ENCODE measurements at regions not wholly inside any gene's neighbourhood (a gene's known extent, or its start where the extent isn't known, plus 50 kb on each side); places are given as distances from the start of the nearest gene placed in this dataset.

- H3K27me3 ChIP-seq, result no peaks in the 10 kb centered on the region
- no peaks in the 10 kb centered on the region for H3K9me3 ChIP-seq
- no peaks in the 10 kb centered on the region for H3K4me1 ChIP-seq
- no peak for TF ChIP-seq CTCF (IDR thresholded peaks at IDR 0.05)
- no peak overlapping the region for H3K4me3 ChIP-seq
- no peak overlapping the region for H3K27ac ChIP-seq
- no peaks in the 10 kb centered on the region for H3K36me3 ChIP-seq
- no peak for DNase-seq (ENCODE audit: low spot score)
Observed at GRCh38 chr9:82080265-82080664, 91.7 kb downstream of the SPATA31D1 start.

GRCh38 chr9:82081496-82081895 lies 92.9 kb downstream of the SPATA31D1 start:
- no peaks in the 10 kb centered on the region for H3K36me3 ChIP-seq
- no peaks in the 10 kb centered on the region for H3K4me1 ChIP-seq
- no peak for DNase-seq (ENCODE audit: low spot score)
- TF ChIP-seq CTCF (IDR thresholded peaks at IDR 0.05), result no peak
- H3K27me3 ChIP-seq, result no peaks in the 10 kb centered on the region
- no peak overlapping the region for H3K27ac ChIP-seq
- H3K9me3 ChIP-seq, result no peaks in the 10 kb centered on the region
- H3K4me3 ChIP-seq, result no peak overlapping the region

GRCh38 chr9:82082563-82082962 lies 94.0 kb downstream of the SPATA31D1 start:
- no peaks in the 10 kb centered on the region for H3K9me3 ChIP-seq
- no peak overlapping the region for H3K4me3 ChIP-seq
- no peaks in the 10 kb centered on the region for H3K4me1 ChIP-seq
- DNase-seq (ENCODE audit: low spot score), result no peak
- no peak overlapping the region for H3K27ac ChIP-seq
- no peak for TF ChIP-seq CTCF (IDR thresholded peaks at IDR 0.05)
- no peaks in the 10 kb centered on the region for H3K27me3 ChIP-seq
- no peaks in the 10 kb centered on the region for H3K36me3 ChIP-seq

- Histone ChIP-seq H3K9me3 (no peaks in the 10 kb centered on the region), H3K4me3 (no peak overlapping the region), H3K27me3 (no peaks in the 10 kb centered on the region), H3K4me1 (no peaks in the 10 kb centered on the region), H3K36me3 (no peaks in the 10 kb centered on the region), H3K27ac (no peak overlapping the region)
- no peak for TF ChIP-seq CTCF (IDR thresholded peaks at IDR 0.05)
- no peak for DNase-seq (ENCODE audit: low spot score)
Observed at GRCh38 chr9:82088591-82088990, 100.0 kb downstream of the SPATA31D1 start.

GRCh38 chr9:82090046-82090445 lies 101.5 kb downstream of the SPATA31D1 start:
- Histone ChIP-seq H3K4me3 (no peak overlapping the region), H3K36me3 (no peaks in the 10 kb centered on the region), H3K9me3 (no peaks in the 10 kb centered on the region), H3K27ac (no peak overlapping the region), H3K4me1 (no peaks in the 10 kb centered on the region), H3K27me3 (no peaks in the 10 kb centered on the region)
- no peak for DNase-seq (ENCODE audit: low spot score)
- TF ChIP-seq CTCF (IDR thresholded peaks at IDR 0.05), result no peak

GRCh38 chr9:82091100-82091499 lies 102.5 kb downstream of the SPATA31D1 start:
- no peak overlapping the region for H3K4me3 ChIP-seq
- TF ChIP-seq CTCF (IDR thresholded peaks at IDR 0.05), result no peak
- no peak overlapping the region for H3K27ac ChIP-seq
- no peak for DNase-seq (ENCODE audit: low spot score)
- no peaks in the 10 kb centered on the region for H3K9me3 ChIP-seq
- H3K27me3 ChIP-seq, result no peaks in the 10 kb centered on the region
- H3K4me1 ChIP-seq, result no peaks in the 10 kb centered on the region
- no peaks in the 10 kb centered on the region for H3K36me3 ChIP-seq

Data from right atrium auricular region (tissue), 2 donors.